Neural crest cell (in vitro differentiated cells): ENCODE measurements at regions not wholly inside any gene's neighbourhood (a gene's known extent, or its start where the extent isn't known, plus 50 kb on each side); places are given as distances from the start of the nearest gene placed in this dataset.

ENCODE experiments used
- DNase-seq: peaks from one replicate; pipeline ENCODE4 v3.0.0; 2021; ENCODE audit warnings: low read depth, mixed read lengths, low spot score
- H3K27ac Mint-ChIP-seq: one replicate; pipeline ENCODE4 v1.8.0; 2021; ENCODE audit warnings: mild to moderate bottlenecking, mixed read lengths; ENCODE audit not compliant: unreplicated experiment
- H3K27me3 Mint-ChIP-seq: 2 replicates; pipeline ENCODE4 v1.8.0; 2021; ENCODE audit warnings: low read depth, mild to moderate bottlenecking, mixed read lengths
- H3K36me3 Mint-ChIP-seq: 2 replicates; pipeline ENCODE4 v1.8.0; 2021; ENCODE audit warnings: low read depth, mild to moderate bottlenecking, mixed read lengths
- H3K4me1 Mint-ChIP-seq: 2 replicates; pipeline ENCODE4 v1.8.0; 2021; ENCODE audit warnings: mixed read lengths
- H3K4me3 Mint-ChIP-seq: one replicate; pipeline ENCODE4 v1.8.0; 2021; ENCODE audit warnings: mild to moderate bottlenecking, mixed read lengths
- H3K9me3 Mint-ChIP-seq: 2 replicates; pipeline ENCODE4 v1.8.0; 2021; ENCODE audit warnings: mixed read lengths
- TF ChIP-seq, protein P1 (sequence below): fragments of 200-600 bp; sonication (generic); conservative IDR thresholded peaks from 2 replicates; pipeline ENCODE4 v1.5.0; 2021; ENCODE audit warnings: antibody characterized with exemption, mild to moderate bottlenecking

DNA sequence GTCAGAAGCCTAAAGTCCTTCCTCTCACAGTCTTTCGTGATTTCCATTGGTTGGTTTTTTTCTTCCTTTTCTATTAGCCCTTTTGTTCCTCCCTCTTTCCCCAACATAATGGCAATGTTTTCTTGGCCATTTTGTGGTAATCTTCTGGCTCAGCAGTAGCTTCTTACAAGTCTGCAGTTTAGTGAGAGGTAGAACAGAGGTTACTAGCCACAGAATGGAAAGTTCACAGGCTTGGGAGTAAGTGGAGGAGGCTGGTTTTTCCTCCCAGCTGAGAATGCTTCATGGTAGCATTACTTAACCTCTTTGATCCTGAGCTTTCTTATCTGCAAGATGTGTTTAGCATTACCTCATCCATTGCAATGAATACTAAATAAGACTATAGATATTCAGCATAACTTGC is 346.9 kb downstream of the NFIB start:
- no peak overlapping the region for H3K27ac Mint-ChIP-seq
- DNase-seq, result no peak
- H3K36me3 Mint-ChIP-seq, result no peaks in the 10 kb centered on the region
- H3K27me3 Mint-ChIP-seq, result no peaks in the 10 kb centered on the region
- peaks cover 2% of the 10 kb centered on the region for H3K9me3 Mint-ChIP-seq
- TF ChIP-seq, protein P1, sequence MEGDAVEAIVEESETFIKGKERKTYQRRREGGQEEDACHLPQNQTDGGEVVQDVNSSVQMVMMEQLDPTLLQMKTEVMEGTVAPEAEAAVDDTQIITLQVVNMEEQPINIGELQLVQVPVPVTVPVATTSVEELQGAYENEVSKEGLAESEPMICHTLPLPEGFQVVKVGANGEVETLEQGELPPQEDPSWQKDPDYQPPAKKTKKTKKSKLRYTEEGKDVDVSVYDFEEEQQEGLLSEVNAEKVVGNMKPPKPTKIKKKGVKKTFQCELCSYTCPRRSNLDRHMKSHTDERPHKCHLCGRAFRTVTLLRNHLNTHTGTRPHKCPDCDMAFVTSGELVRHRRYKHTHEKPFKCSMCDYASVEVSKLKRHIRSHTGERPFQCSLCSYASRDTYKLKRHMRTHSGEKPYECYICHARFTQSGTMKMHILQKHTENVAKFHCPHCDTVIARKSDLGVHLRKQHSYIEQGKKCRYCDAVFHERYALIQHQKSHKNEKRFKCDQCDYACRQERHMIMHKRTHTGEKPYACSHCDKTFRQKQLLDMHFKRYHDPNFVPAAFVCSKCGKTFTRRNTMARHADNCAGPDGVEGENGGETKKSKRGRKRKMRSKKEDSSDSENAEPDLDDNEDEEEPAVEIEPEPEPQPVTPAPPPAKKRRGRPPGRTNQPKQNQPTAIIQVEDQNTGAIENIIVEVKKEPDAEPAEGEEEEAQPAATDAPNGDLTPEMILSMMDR, result no peak
- H3K4me3 Mint-ChIP-seq, result no peak overlapping the region
- H3K4me1 Mint-ChIP-seq, result peaks cover 11% of the 10 kb centered on the region

DNA sequence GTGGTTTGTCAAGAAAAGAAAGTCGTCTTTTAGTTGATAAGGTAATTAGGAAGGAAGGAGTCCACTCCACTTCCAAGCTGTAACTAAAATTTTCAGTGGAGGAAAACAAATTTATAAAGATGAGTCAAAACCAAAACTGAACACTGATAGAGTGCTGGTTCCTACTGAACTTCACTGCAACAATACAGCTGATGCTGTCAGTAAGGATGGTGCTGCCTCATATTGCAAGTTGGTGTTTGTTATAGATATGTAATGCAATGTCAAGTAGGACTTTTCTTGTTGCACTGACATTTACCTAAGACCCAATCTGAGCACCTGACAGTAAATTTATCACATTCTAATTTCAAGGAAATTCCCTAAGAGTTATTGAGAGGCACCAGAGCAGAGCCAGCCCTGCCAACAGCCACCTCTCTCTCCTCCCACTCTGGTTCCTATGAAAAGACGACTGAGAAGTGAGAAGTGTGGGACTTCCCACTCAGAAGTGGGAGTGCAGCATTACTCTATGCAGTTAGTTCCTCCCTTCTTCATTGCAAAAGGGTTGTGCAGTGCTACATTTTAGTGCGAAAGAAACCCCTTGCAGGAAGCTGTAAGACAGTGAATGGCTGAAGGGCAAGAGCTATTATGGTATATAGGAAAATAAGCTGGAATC is 350.8 kb downstream of the NFIB start:
- Mint-ChIP-seq H3K27me3 (no peaks in the 10 kb centered on the region), H3K36me3 (no peaks in the 10 kb centered on the region), H3K27ac (no peak overlapping the region), H3K9me3 (peaks cover 2% of the 10 kb centered on the region), H3K4me3 (no peak overlapping the region), H3K4me1 (peaks cover 6% of the 10 kb centered on the region)
- TF ChIP-seq, protein P1, result no peak
- DNase-seq, result no peak

DNA sequence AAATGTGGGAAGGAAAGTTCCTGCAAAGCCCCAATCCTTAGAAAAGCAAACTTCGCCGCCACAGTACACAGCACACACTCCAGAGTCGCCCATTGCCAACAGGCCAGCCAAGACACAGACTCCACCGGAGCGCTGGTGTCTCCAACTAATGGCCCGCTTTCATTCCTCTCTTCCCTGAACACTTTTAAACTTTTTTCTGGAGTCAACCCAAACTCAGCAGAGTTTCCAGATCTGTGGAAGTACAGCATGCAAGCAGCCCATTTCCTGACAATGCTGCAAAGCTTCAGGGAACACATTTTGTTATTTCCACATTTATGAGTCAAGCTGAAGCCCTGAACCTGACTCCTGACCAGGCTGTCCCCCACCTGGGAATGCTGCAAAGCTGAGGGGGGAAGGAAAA is 351.9 kb downstream of the NFIB start:
- TF ChIP-seq, protein P1, result no peak
- H3K27me3 Mint-ChIP-seq, result no peaks in the 10 kb centered on the region
- H3K4me3 Mint-ChIP-seq, result no peak overlapping the region
- no peaks in the 10 kb centered on the region for H3K36me3 Mint-ChIP-seq
- peaks cover 2% of the 10 kb centered on the region for H3K9me3 Mint-ChIP-seq
- no peak for DNase-seq
- H3K4me1 Mint-ChIP-seq, result no peaks in the 10 kb centered on the region
- no peak overlapping the region for H3K27ac Mint-ChIP-seq

DNA sequence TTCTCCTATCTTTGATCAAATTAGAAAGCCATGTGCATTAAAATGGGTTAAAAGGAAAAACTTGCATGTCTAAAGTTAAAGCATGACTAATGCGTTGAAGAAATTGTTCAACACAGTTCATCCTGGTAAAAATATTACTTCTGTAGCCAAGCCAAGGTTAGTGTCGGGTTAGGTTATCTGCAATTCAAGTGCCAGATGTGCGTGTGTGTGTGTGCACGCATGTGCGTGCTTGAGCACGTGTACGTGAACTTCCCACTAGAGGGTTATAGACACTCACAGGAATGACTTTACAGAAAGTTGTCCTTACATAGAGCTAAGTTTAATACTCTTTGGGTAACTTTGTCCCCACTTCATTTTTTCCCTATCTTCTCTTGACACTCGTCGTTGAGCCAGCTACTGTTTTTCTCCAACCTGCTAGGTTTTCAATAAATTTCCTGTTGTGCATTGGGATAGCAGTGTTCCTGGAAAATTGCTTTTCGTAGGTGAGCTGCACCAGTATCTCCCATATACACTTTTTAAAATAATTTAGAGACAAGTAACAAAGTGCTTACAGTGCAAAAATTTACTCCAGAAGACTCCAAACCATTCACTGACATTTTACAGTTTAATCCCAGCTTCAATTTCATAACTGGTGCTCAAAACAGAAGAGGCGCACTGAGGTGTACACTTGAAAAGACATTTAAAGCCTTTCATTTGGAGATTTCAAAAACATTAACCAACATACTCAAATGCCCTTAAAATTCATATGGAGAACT is 353.8 kb downstream of the NFIB start:
- TF ChIP-seq, protein P1, result no peak
- peaks cover 2% of the 10 kb centered on the region for H3K9me3 Mint-ChIP-seq
- no peak for DNase-seq
- H3K4me1 Mint-ChIP-seq, result no peaks in the 10 kb centered on the region
- H3K4me3 Mint-ChIP-seq, result no peak overlapping the region
- no peaks in the 10 kb centered on the region for H3K36me3 Mint-ChIP-seq
- H3K27ac Mint-ChIP-seq, result no peak overlapping the region
- no peaks in the 10 kb centered on the region for H3K27me3 Mint-ChIP-seq

GRCh38 chr9:13958672-13959071 is 355.3 kb downstream of the NFIB start:
- no peak for DNase-seq
- Mint-ChIP-seq H3K27ac (no peak overlapping the region), H3K4me1 (no peaks in the 10 kb centered on the region), H3K9me3 (no peaks in the 10 kb centered on the region), H3K27me3 (no peaks in the 10 kb centered on the region), H3K4me3 (no peak overlapping the region), H3K36me3 (no peaks in the 10 kb centered on the region)
- TF ChIP-seq, protein P1, result no peak
